HL-60 (cell line): ENCODE measurements at regions not wholly inside any gene's neighbourhood (a gene's known extent, or its start where the extent isn't known, plus 50 kb on each side); places are given as distances from the start of the nearest gene placed in this dataset.
"Not testable (repeated sequence)": the region's sequence is repeated elsewhere in the genome, so short reads cannot be mapped to it uniquely, and the experiment has no call there.

Experiments used
- CTCF ChIP-seq: IDR thresholded peaks from one replicate; pipeline ENCODE4 v1.5.1; 2011; ENCODE audit warnings: low read length, control low read depth, inconsistent platforms; ENCODE audit not compliant: insufficient read depth
- GABPA ChIP-seq: IDR thresholded peaks from 2 replicates; pipeline ENCODE4 v1.6.1; 2012; ENCODE audit warnings: low read depth
- POLR2AphosphoS5 ChIP-seq: IDR thresholded peaks from 2 replicates; pipeline ENCODE4 v1.6.1; 2012; ENCODE audit warnings: low read depth
- REST ChIP-seq: IDR thresholded peaks from 2 replicates; pipeline ENCODE4 v1.6.1; 2012; ENCODE audit warnings: low read depth; ENCODE audit not compliant: insufficient replicate concordance

- TF ChIP-seq REST, CTCF, POLR2AphosphoS5, GABPA: not testable (repeated sequence)
Observed at GRCh38 chr1:82354546-82354945, 553.8 kb downstream of the ADGRL2 start.
